ENCODE measurements at regions not wholly inside any gene's neighbourhood (a gene's known extent, or its start where the extent isn't known, plus 50 kb on each side); places are given as distances from the start of the nearest gene placed in this dataset.
"Not testable (repeated sequence)": the region's sequence is repeated elsewhere in the genome, so short reads cannot be mapped to it uniquely, and the experiment has no call there.

DNA sequence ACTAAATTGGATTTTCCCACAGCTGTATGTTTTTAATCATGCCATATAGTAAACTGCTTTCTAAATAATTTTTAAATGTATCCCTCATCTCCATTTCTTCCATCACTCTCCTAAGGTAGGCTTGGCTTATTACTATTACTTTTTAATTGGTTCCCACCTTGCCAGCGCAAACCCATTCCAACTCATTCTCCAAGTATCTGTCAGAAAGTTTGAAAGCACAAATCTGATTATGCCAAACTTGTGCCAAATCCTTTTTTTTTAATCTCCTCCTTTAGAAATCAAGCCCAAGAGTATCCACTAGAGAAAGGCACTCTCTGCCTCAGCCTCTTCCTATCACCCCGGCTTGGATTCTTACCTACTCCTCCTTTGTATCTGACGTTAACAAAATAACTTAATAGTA, 784.5 kb downstream of the TBL1XR1 start:
- DNase-seq = no peak

DNA sequence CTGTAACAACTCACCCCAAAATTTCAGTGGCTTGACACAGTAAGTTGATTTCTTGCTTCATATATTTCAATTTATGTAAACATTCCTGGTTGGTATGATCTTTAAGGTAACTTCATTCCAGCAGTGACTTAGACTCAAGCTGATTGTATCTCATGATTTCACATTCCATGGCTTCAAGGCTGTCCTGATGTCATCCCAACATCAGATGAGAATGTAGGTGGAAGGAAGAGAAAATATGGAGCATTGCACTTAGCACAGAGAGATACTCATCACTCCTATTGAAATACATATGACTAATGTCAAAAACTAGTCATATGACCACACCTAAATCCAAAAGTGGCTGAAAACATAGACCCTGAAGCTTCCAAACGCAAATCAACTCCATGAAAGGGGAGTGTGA, 793.8 kb downstream of the TBL1XR1 start:
- DNase-seq = no peak

- DNase-seq = no peak
Measured at GRCh38 chr3:176401211-176401610, 796.1 kb downstream of the TBL1XR1 start.

- DNase-seq = no peak
Measured at GRCh38 chr3:176399193-176399592, 798.1 kb downstream of the TBL1XR1 start.

DNA sequence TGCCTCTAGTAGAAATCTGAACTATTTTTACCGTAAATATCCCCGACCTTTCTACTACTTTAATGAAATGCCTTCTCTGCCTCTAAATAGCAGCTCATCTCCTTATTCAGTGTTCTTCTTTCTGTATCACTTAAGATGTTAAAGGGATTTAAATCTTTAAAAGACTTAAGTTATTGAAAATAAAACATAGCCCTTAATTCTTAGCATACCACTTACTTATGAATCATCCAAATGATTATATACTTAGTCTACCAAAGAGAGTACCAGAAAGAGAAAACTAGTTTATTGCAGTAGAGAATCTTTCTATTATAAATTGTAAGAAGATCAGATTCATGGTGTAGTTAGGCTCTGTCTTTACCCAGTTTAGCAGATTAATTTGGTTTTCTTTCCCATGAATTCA, 802.0 kb downstream of the TBL1XR1 start:
- DNase-seq = no peak

- no peak for DNase-seq
Measured at GRCh38 chr3:176378789-176379188, 818.5 kb downstream of the TBL1XR1 start.

DNA sequence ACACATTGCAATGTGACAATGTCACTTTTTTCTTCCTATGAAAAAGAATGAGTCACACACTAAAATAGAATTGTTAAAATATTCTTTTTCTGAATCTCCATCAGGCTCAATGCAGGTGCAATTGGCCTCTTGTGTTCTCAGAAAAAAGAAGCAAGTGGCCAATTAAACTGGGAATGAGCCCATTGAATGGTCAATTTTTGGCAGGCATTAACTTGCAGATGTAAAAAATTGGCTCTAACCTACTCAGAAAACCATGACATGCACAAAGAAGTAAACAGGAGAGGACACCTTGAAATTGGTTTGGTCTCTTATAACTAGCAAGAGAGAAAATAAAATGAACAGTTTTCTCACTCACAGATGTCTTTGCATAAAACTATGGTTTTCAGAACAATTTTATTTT, 820.8 kb downstream of the TBL1XR1 start:
- DNase-seq = peak; percentile 90

DNA sequence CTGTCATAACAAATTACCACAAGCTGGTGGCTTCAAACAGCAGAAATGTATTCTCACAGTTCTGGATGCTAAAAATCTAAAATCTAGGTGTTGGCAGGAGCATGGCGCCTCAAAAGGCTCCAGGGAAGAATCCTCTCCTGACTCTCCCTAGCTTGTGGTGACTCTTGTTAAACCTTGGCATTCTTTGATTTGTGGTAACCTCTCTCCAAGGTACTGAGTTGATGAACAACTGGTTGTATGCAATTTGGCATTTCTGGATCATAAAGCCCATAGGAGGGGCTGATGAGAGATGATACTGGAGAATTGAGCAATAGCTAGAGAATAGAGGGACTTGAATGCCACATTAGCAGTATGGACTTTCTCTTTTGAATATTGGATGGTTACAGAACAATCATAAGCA, 821.8 kb downstream of the TBL1XR1 start:
- DNase-seq = no peak

GRCh38 chr3:176362191-176362731, 835.0 kb downstream of the TBL1XR1 start:
- DNase-seq = no peak

DNA sequence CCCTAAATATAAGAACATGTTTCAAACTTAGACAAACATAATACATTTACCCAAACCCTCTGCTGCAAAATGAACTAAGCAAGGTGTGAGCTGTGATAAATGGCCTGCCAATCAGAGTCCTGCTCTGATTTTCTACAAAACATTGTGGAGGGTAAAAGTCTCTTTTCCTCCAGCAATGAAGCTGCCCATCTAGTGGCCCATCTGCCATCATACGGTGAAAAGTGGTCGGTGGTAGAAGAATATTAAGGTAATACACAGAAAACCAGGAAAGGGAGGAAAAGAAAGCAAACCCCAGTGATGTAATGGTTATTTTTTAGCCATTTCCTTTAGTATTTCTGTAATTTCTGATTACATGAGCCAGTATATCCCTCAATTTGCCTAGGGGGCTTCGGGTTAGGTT, 838.1 kb downstream of the TBL1XR1 start:
- DNase-seq = no peak

- no peak for DNase-seq
Measured at GRCh38 chr3:176357891-176358290, 839.4 kb downstream of the TBL1XR1 start.

GRCh38 chr3:176354843-176355242, 842.4 kb downstream of the TBL1XR1 start:
- DNase-seq = no peak

DNA sequence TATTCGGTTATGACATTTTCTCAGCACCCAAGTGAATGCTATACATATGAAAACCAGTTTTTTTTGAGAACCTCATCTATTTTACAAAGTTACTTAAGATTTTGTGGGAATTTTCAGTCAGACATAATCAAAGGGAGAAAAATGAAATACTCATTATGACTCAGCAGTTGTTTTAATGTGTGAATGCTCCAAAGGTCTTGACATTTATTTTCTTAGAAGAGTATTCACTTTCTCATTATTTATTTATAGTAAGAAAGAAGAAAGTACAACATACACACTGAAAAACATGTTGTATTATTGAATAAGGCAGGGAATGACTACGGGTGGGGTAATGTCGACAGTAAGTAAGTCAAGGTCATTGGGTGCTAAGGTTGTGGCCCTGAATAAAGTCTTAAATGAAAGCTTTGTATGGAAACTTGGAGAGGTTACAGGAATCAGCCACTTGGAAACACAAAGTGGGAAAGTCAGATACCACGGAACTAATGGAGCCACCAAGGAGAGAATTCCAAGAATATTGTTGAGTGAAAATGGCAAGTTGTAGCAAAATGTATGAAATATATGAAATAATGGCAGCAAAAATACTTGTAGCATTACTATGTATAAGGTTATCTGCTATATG, 844.5 kb downstream of the TBL1XR1 start:
- DNase-seq = no peak

GRCh38 chr3:176351408-176351807, 845.9 kb downstream of the TBL1XR1 start:
- no peak for DNase-seq

GRCh38 chr3:176349706-176350105, 847.6 kb downstream of the TBL1XR1 start:
- DNase-seq = no peak

- no peak for DNase-seq
Measured at GRCh38 chr3:176347424-176348146, 849.7 kb downstream of the TBL1XR1 start.

GRCh38 chr3:176341963-176342362, 855.3 kb downstream of the TBL1XR1 start:
- no peak for DNase-seq

DNA sequence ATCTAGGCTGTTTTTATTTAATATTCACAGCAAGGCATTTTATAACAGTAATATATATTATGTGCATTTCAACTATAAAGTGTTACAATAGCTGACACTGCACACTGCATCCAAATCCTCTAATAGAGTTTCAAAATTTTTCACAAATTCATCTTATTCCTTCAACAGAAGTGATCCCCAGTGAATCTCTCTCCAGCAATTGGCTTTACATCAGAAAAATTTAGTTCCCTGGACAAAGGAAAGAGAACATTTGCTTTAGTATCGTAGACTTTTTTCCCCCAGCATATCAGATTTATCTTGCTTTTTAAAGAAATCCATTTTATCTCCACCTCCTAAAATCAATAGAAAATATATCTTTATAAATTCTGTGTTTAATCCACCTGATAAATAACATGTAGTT, 868.6 kb downstream of the TBL1XR1 start:
- no peak for DNase-seq

GRCh38 chr3:176328198-176328597, 869.1 kb downstream of the TBL1XR1 start:
- DNase-seq = no peak

GRCh38 chr3:176326894-176327490, 870.3 kb downstream of the TBL1XR1 start:
- not testable (repeated sequence) for DNase-seq

DNA sequence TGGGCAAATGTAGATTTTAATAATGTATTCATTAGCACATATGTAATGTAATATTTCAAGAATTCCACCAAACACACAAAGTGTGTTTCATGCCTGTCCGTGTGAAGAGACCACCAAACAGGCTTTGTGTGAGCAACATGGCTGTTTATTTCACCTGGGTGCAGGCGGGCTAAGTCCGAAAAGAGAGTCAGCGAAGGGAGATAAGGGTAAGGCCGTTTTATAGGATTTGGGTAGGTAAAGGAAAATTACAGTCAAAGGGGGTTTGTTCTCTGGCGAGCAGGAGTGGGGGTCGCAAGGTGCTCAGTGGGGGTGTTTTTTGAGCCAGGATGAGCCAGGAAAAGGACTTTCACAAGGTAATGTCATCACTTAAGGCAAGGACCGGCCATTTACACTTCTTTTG, 875.8 kb downstream of the TBL1XR1 start:
- DNase-seq = not testable (repeated sequence)

DNA sequence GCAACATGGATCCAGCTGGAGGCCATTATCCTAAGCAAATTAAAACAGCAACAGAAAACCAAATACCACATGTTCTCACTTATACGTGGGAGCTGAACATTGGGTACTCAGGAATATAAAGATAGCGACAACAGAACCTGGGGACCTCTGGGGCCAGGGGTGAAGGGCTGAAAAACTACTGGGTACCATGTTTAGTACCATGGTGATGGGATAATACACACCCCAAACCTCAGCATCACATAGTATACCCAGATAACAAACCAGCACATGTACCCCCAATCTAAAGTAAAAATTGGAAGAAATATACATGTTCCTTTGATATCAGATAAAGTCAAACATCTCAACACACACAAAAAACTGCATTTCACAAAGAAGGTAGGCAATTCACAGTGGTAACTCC, 876.2 kb downstream of the TBL1XR1 start:
- no peak for DNase-seq

DNA sequence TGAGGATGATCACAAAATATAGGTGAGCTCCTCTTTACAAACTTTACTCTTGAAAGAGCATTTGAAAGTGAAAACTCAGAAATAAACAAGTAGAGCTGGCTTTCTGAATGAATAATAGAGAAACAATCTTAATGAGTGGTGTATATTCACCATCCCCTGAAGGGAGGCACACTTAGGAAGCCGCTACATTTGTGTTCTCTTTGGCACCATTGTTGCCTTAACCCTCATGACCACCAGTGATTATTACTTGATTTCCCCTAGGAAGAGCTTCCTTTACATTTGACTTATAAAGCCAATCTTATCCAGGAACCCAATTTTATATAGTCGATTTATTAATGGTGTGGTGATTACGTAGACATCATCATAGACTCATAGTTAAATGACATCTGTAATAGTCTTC, 883.9 kb downstream of the TBL1XR1 start:
- no peak for DNase-seq

GRCh38 chr3:176310641-176311040, 886.6 kb downstream of the TBL1XR1 start:
- no peak for DNase-seq

Measured in NCI-H1092 (cell line).